Smooth muscle cell (in vitro differentiated cells): ENCODE measurements at regions not wholly inside any gene's neighbourhood (a gene's known extent, or its start where the extent isn't known, plus 50 kb on each side); places are given as distances from the start of the nearest gene placed in this dataset.

Experiments used
- DNase-seq: peaks from one replicate; lab custom pipeline; 2025; ENCODE audit not compliant: unreplicated experiment; lab: John Stamatoyannopoulos, UW
- H2AFZ ChIP-seq: fragments of 200-600 bp; sonication (generic); 2 replicates; pipeline ENCODE4 v1.6.0; 2016; ENCODE audit warnings: antibody characterized with exemption, low read depth, mild to moderate bottlenecking
- H3F3A ChIP-seq: fragments of 200-600 bp; sonication (generic); 2 replicates; pipeline ENCODE4 v1.6.0; 2017; ENCODE audit warnings: antibody characterized with exemption, low read depth
- H3K27ac ChIP-seq: fragments of 200-600 bp; sonication (generic); 2 replicates; pipeline ENCODE4 v1.5.1; 2016; ENCODE audit warnings: low read depth, mild to moderate bottlenecking
- H3K27me3 ChIP-seq: fragments of 200-600 bp; sonication (generic); 2 replicates; pipeline ENCODE4 v1.6.1; 2016; ENCODE audit warnings: low read depth, mild to moderate bottlenecking
- H3K36me3 ChIP-seq: fragments of 200-600 bp; sonication (generic); 2 replicates; pipeline ENCODE4 v1.5.1; 2016; ENCODE audit warnings: low read depth
- H3K4me1 ChIP-seq: fragments of 200-600 bp; sonication (generic); 2 replicates; pipeline ENCODE4 v1.5.1; 2016; ENCODE audit warnings: low read depth
- H3K4me2 ChIP-seq: fragments of 200-600 bp; sonication (generic); 2 replicates; pipeline ENCODE4 v1.6.0; 2016; ENCODE audit warnings: mild to moderate bottlenecking
- H3K4me3 ChIP-seq: fragments of 200-600 bp; sonication (generic); 2 replicates; pipeline ENCODE4 v1.5.1; 2016; ENCODE audit warnings: mild to moderate bottlenecking
- H3K79me2 ChIP-seq: fragments of 200-600 bp; sonication (generic); 2 replicates; pipeline ENCODE4 v1.6.0; 2016; ENCODE audit warnings: low read depth, mild to moderate bottlenecking
- H3K9ac ChIP-seq: fragments of 200-600 bp; sonication (generic); 2 replicates; pipeline ENCODE4 v1.6.0; 2016; ENCODE audit warnings: low read depth
- H3K9me3 ChIP-seq: fragments of 200-600 bp; sonication (generic); replicated peaks from 2 replicates; pipeline ENCODE4 v1.5.1; 2016; ENCODE audit warnings: low read depth
- H4K20me1 ChIP-seq: fragments of 200-600 bp; sonication (generic); 2 replicates; pipeline ENCODE4 v1.6.0; 2016; ENCODE audit warnings: low read depth
- CTCF ChIP-seq: fragments of 200-600 bp; sonication (generic); IDR thresholded peaks from 2 replicates; pipeline ENCODE4 v1.5.1; 2017; ENCODE audit warnings: borderline replicate concordance, mild to moderate bottlenecking, antibody characterized with exemption; ENCODE audit not compliant: insufficient read depth, poor library complexity, severe bottlenecking
- WGBS: methylation state at CpG from one replicate; pipeline ENCODE4 v1.1.7; 2016; ENCODE audit warnings: low lambda C conversion rate; 5-methylcytosine and 5-hydroxymethylcytosine counted together

- no peak overlapping the region for H3K27ac ChIP-seq
- no peak for DNase-seq
- H3K4me1 ChIP-seq, result no peaks in the 10 kb centered on the region
- WGBS, result 77% methylated on average over 2 of the region's 2 CpGs
- no peaks in the 10 kb centered on the region for H3K36me3 ChIP-seq
- H2AFZ ChIP-seq, result no peak overlapping the region
- H3K4me2 ChIP-seq, result no peak overlapping the region
- no peak overlapping the region for H3K9ac ChIP-seq
- H3F3A ChIP-seq, result no peaks in the 10 kb centered on the region
- no peaks in the 10 kb centered on the region for H3K79me2 ChIP-seq
- no peaks in the 10 kb centered on the region for H4K20me1 ChIP-seq
- H3K4me3 ChIP-seq, result no peak overlapping the region
- no peaks in the 10 kb centered on the region for H3K27me3 ChIP-seq
- TF ChIP-seq CTCF, result no peak
- H3K9me3 ChIP-seq, result no peaks in the 10 kb centered on the region
Measured at GRCh38 chr1:186530109-186530508, 69.2 kb upstream of the PDC start.

GRCh38 chr1:186519982-186520381 lies 59.1 kb upstream of the PDC start:
- Histone ChIP-seq H3K27me3 (no peaks in the 10 kb centered on the region), H2AFZ (no peak overlapping the region), H3K27ac (no peak overlapping the region), H3K9me3 (no peaks in the 10 kb centered on the region), H3K36me3 (no peaks in the 10 kb centered on the region), H3F3A (no peaks in the 10 kb centered on the region), H3K9ac (no peak overlapping the region), H4K20me1 (no peaks in the 10 kb centered on the region), H3K79me2 (no peaks in the 10 kb centered on the region), H3K4me3 (no peak overlapping the region), H3K4me1 (no peaks in the 10 kb centered on the region), H3K4me2 (no peak overlapping the region)
- TF ChIP-seq CTCF, result no peak
- no peak for DNase-seq

GRCh38 chr1:186518822-186519381 lies 58.0 kb upstream of the PDC start:
- Histone ChIP-seq H3K79me2 (no peaks in the 10 kb centered on the region), H4K20me1 (no peaks in the 10 kb centered on the region), H3K4me2 (no peak overlapping the region), H3K9me3 (no peaks in the 10 kb centered on the region), H2AFZ (no peak overlapping the region), H3K27ac (no peak overlapping the region), H3K4me1 (no peaks in the 10 kb centered on the region), H3K36me3 (no peaks in the 10 kb centered on the region), H3F3A (no peaks in the 10 kb centered on the region), H3K9ac (no peak overlapping the region), H3K27me3 (no peaks in the 10 kb centered on the region), H3K4me3 (no peak overlapping the region)
- DNase-seq, result no peak
- 78% methylated on average over 4 of the region's 4 CpGs for WGBS
- no peak for TF ChIP-seq CTCF

GRCh38 chr1:186518395-186518794 lies 57.5 kb upstream of the PDC start:
- TF ChIP-seq CTCF, result no peak
- no peak overlapping the region for H2AFZ ChIP-seq
- H3K36me3 ChIP-seq, result no peaks in the 10 kb centered on the region

More at GRCh38 chr1:186518395-186518794, 57.5 kb upstream of the PDC start:
- no peaks in the 10 kb centered on the region for H4K20me1 ChIP-seq
- H3K27ac ChIP-seq, result no peak overlapping the region
- no peak overlapping the region for H3K9ac ChIP-seq
- no peaks in the 10 kb centered on the region for H3K4me1 ChIP-seq
- H3K4me3 ChIP-seq, result no peak overlapping the region
- H3K9me3 ChIP-seq, result no peaks in the 10 kb centered on the region
- H3K27me3 ChIP-seq, result no peaks in the 10 kb centered on the region
- DNase-seq, result no peak
- H3K4me2 ChIP-seq, result no peak overlapping the region
- no peaks in the 10 kb centered on the region for H3K79me2 ChIP-seq
- no peaks in the 10 kb centered on the region for H3F3A ChIP-seq
